IgD-negative memory B cell (primary cell): ENCODE measurements at regions not wholly inside any gene's neighbourhood (a gene's known extent, or its start where the extent isn't known, plus 50 kb on each side); places are given as distances from the start of the nearest gene placed in this dataset.
"Not testable (repeated sequence)": the region's sequence is repeated elsewhere in the genome, so short reads cannot be mapped to it uniquely, and the experiment has no call there.

Experiments
- H3K27ac Mint-ChIP-seq, 3 donors: one replicate each; pipeline ENCODE4 v1.8.0; 2020 to 2022; ENCODE audit warnings: mild to moderate bottlenecking in 3 of 3, mixed read lengths in 3 of 3, moderate library complexity in 1 of 3
- H3K27me3 Mint-ChIP-seq: one replicate; pipeline ENCODE4 v1.8.0; 2021; ENCODE audit warnings: mixed read lengths
- H3K36me3 Mint-ChIP-seq: one replicate; pipeline ENCODE4 v1.8.0; 2020; ENCODE audit warnings: mild to moderate bottlenecking, mixed read lengths
- H3K4me1 Mint-ChIP-seq, 3 donors: one replicate each; pipeline ENCODE4 v1.8.0; 2020 to 2022; ENCODE audit warnings: mixed read lengths in 3 of 3, mild to moderate bottlenecking in 1 of 3
- H3K4me3 Mint-ChIP-seq, 4 donors: one replicate each; pipeline ENCODE4 v1.8.0; 2020 to 2022; ENCODE audit warnings: mild to moderate bottlenecking in 4 of 4, mixed read lengths in 4 of 4, moderate library complexity in 3 of 4
- H3K9me3 Mint-ChIP-seq, 3 donors: one replicate each; pipeline ENCODE4 v1.8.0; 2020 to 2021; ENCODE audit warnings: mixed read lengths in 3 of 3, mild to moderate bottlenecking in 1 of 3

GRCh38 chr2:4180631-4181030, 477.3 kb downstream of the DCDC2C start:
- Mint-ChIP-seq H3K27me3 (no peaks in the 10 kb centered on the region), H3K4me1 (no peaks in the 10 kb centered on the region), H3K36me3 (no peaks in the 10 kb centered on the region), H3K9me3 (peaks cover 10 to 25% (median 13%) of the 10 kb centered on the region in 3 donors), H3K27ac (no peak overlapping the region), H3K4me3 (no peak overlapping the region)

GRCh38 chr2:4181062-4181461, 477.7 kb downstream of the DCDC2C start:
- Mint-ChIP-seq H3K27me3 (no peaks in the 10 kb centered on the region), H3K4me3 (no peak overlapping the region), H3K27ac (no peak overlapping the region), H3K4me1 (no peaks in the 10 kb centered on the region), H3K36me3 (no peaks in the 10 kb centered on the region), H3K9me3 (peaks cover 8 to 21% (median 13%) of the 10 kb centered on the region in 3 donors)

GRCh38 chr2:4188561-4188960, 485.2 kb downstream of the DCDC2C start:
- peaks cover 6 to 20% (median 10%) of the 10 kb centered on the region in 3 donors for H3K9me3 Mint-ChIP-seq
- no peak overlapping the region for H3K4me3 Mint-ChIP-seq
- no peaks in the 10 kb centered on the region for H3K27me3 Mint-ChIP-seq
- no peaks in the 10 kb centered on the region for H3K36me3 Mint-ChIP-seq
- H3K4me1 Mint-ChIP-seq, result no peaks in the 10 kb centered on the region
- H3K27ac Mint-ChIP-seq, result no peak overlapping the region

GRCh38 chr2:4190548-4190947, 487.2 kb downstream of the DCDC2C start:
- H3K36me3 Mint-ChIP-seq, result peaks cover 1% of the 10 kb centered on the region
- peaks cover 1 to 14% (median 10%) of the 10 kb centered on the region in 3 donors for H3K9me3 Mint-ChIP-seq
- H3K27ac Mint-ChIP-seq, result no peak overlapping the region
- H3K4me3 Mint-ChIP-seq, result no peak overlapping the region
- H3K4me1 Mint-ChIP-seq, result peaks cover 0 to 4% (median 0%) of the 10 kb centered on the region in 3 donors
- no peaks in the 10 kb centered on the region for H3K27me3 Mint-ChIP-seq

- Mint-ChIP-seq H3K27ac (no peak overlapping the region), H3K36me3 (peaks cover 1% of the 10 kb centered on the region), H3K9me3 (peaks cover 4 to 14% (median 10%) of the 10 kb centered on the region in 3 donors), H3K4me1 (peaks cover 0 to 4% (median 0%) of the 10 kb centered on the region in 3 donors), H3K4me3 (no peak overlapping the region), H3K27me3 (no peaks in the 10 kb centered on the region)
Measured at GRCh38 chr2:4192119-4192518, 488.7 kb downstream of the DCDC2C start.

- H3K27ac Mint-ChIP-seq, result no peak overlapping the region
- H3K27me3 Mint-ChIP-seq, result no peaks in the 10 kb centered on the region
- no peaks in the 10 kb centered on the region for H3K4me1 Mint-ChIP-seq
- peaks cover 2% of the 10 kb centered on the region for H3K36me3 Mint-ChIP-seq
- no peak overlapping the region for H3K4me3 Mint-ChIP-seq
- H3K9me3 Mint-ChIP-seq, result peaks cover 0 to 18% (median 6%) of the 10 kb centered on the region in 3 donors
Measured at GRCh38 chr2:4214444-4215205, 511.2 kb downstream of the DCDC2C start.

GRCh38 chr2:4217737-4218136, 514.4 kb downstream of the DCDC2C start:
- no peaks in the 10 kb centered on the region for H3K27me3 Mint-ChIP-seq
- H3K4me1 Mint-ChIP-seq, result peaks cover 0 to 1% (median 0%) of the 10 kb centered on the region in 3 donors
- H3K27ac Mint-ChIP-seq, result no peak overlapping the region
- H3K9me3 Mint-ChIP-seq, result peaks cover 1 to 14% (median 2%) of the 10 kb centered on the region in 3 donors
- H3K36me3 Mint-ChIP-seq, result peaks cover 2% of the 10 kb centered on the region
- no peak overlapping the region for H3K4me3 Mint-ChIP-seq

GRCh38 chr2:4219101-4219500, 515.7 kb downstream of the DCDC2C start:
- H3K9me3 Mint-ChIP-seq, result peaks cover 1 to 7% (median 2%) of the 10 kb centered on the region in 3 donors
- H3K27ac Mint-ChIP-seq, result no peak overlapping the region
- peaks cover 0 to 2% (median 0%) of the 10 kb centered on the region in 3 donors for H3K4me1 Mint-ChIP-seq
- H3K27me3 Mint-ChIP-seq, result no peaks in the 10 kb centered on the region
- H3K36me3 Mint-ChIP-seq, result peaks cover 2% of the 10 kb centered on the region
- no peak overlapping the region for H3K4me3 Mint-ChIP-seq

GRCh38 chr2:4219571-4219970, 516.2 kb downstream of the DCDC2C start:
- Mint-ChIP-seq H3K4me1 (peaks cover 0 to 2% (median 0%) of the 10 kb centered on the region in 3 donors), H3K9me3 (peaks cover 1 to 7% (median 2%) of the 10 kb centered on the region in 3 donors), H3K27ac (no peak overlapping the region), H3K4me3 (no peak overlapping the region), H3K27me3 (no peaks in the 10 kb centered on the region), H3K36me3 (peaks cover 2% of the 10 kb centered on the region)

GRCh38 chr2:4221434-4221833, 518.1 kb downstream of the DCDC2C start:
- Mint-ChIP-seq H3K4me3 (no peak overlapping the region), H3K9me3 (peaks cover 1 to 3% (median 2%) of the 10 kb centered on the region in 3 donors)

GRCh38 chr2:4221845-4222244, 518.5 kb downstream of the DCDC2C start:
- Mint-ChIP-seq H3K27ac (no peak overlapping the region), H3K36me3 (no peaks in the 10 kb centered on the region), H3K4me3 (no peak overlapping the region), H3K27me3 (no peaks in the 10 kb centered on the region), H3K4me1 (peaks cover 0 to 2% (median 0%) of the 10 kb centered on the region in 3 donors), H3K9me3 (peaks cover 1 to 3% (median 2%) of the 10 kb centered on the region in 3 donors)

More at GRCh38 chr2:4221434-4221833, 518.1 kb downstream of the DCDC2C start:
- peaks cover 1% of the 10 kb centered on the region for H3K36me3 Mint-ChIP-seq
- peaks cover 0 to 2% (median 0%) of the 10 kb centered on the region in 3 donors for H3K4me1 Mint-ChIP-seq
- H3K27me3 Mint-ChIP-seq, result no peaks in the 10 kb centered on the region
- H3K27ac Mint-ChIP-seq, result no peak overlapping the region

- H3K4me1 Mint-ChIP-seq, H3K27me3 Mint-ChIP-seq, H3K27ac Mint-ChIP-seq, H3K4me3 Mint-ChIP-seq, H3K36me3 Mint-ChIP-seq: not testable (repeated sequence)
- peaks cover 4 to 18% (median 5%) of the 10 kb centered on the region in 3 donors for H3K9me3 Mint-ChIP-seq
Measured at GRCh38 chr2:4244422-4244821, 541.0 kb downstream of the DCDC2C start.

- H3K9me3 Mint-ChIP-seq, result peaks cover 0 to 10% (median 4%) of the 10 kb centered on the region in 3 donors
- no peaks in the 10 kb centered on the region for H3K27me3 Mint-ChIP-seq
- no peak overlapping the region for H3K27ac Mint-ChIP-seq
- no peaks in the 10 kb centered on the region for H3K36me3 Mint-ChIP-seq
- no peaks in the 10 kb centered on the region for H3K4me1 Mint-ChIP-seq
- H3K4me3 Mint-ChIP-seq, result no peak overlapping the region
Measured at GRCh38 chr2:4246364-4247131, 543.2 kb downstream of the DCDC2C start.

- Mint-ChIP-seq H3K27me3 (no peaks in the 10 kb centered on the region), H3K4me3 (no peak overlapping the region), H3K27ac (no peak overlapping the region), H3K9me3 (peaks cover 0 to 10% (median 4%) of the 10 kb centered on the region in 3 donors), H3K36me3 (no peaks in the 10 kb centered on the region), H3K4me1 (no peaks in the 10 kb centered on the region)
Measured at GRCh38 chr2:4247791-4248190, 544.4 kb downstream of the DCDC2C start.

GRCh38 chr2:4255491-4255890, 552.1 kb downstream of the DCDC2C start:
- Mint-ChIP-seq H3K9me3 (peaks cover 0 to 4% (median 2%) of the 10 kb centered on the region in 3 donors), H3K36me3 (peaks cover 1% of the 10 kb centered on the region), H3K27ac (no peak overlapping the region), H3K27me3 (no peaks in the 10 kb centered on the region), H3K4me3 (no peak overlapping the region), H3K4me1 (no peaks in the 10 kb centered on the region)
